Heart left ventricle (tissue), 13 donors: ENCODE measurements at regions not wholly inside any gene's neighbourhood (a gene's known extent, or its start where the extent isn't known, plus 50 kb on each side); places are given as distances from the start of the nearest gene placed in this dataset.

Source experiments
- CTCF ChIP-seq, 12 donors: fragments of 200-600 bp; sonication (generic) in 4 of 12; IDR thresholded peaks; one replicate each; pipeline versions ENCODE4 v1.5.0 to v1.8.0; 2018 to 2022; ENCODE audit warnings: antibody characterized with exemption in 12 of 12, mild to moderate bottlenecking in 5 of 12
- POLR2A ChIP-seq, 2 donors: fragments of 450-650 bp; IDR thresholded peaks; one replicate each; pipeline ENCODE4 v1.6.1; 2017; ENCODE audit warnings: antibody characterized with exemption in 2 of 2, mild to moderate bottlenecking in 2 of 2, moderate library complexity in 2 of 2
- donor health status: ischemic (EF 13 %, LVEDD 7.1; RV severe dilation, severe dysfunction).
- donor health status: DM: no; HTN: yes; CAD: no.
- donor health status: DM: no; HTN: no; CAD: no.
- donor health status: ischemic (EF 25% LVEDD 6.9; RV normal size, moderate dysfunction).
- donor health status: ischemic (EF 25% LVEDD 5.7; RV mildly dilated, moderate dysfunction).
- donor health status: ischemic (EF 35%, LVEDD 5.7; RV mildly dilated, moderate dysfunction).
- donor health status: nonischemic (EF 11% LVEDD 7.7; RV severe dilation, severe dysfunction).
- donor health status: DM: yes; HTN: yes; CAD: no.
- donor health status: PGD.
- donor health status: ischemic (EF 29% LVEDD 5.4; RV normal size, mild dysfunction).
- donor health status: nonischemic (EF 23%, LVEDD 6.1; RV moderate dilation, normal function).

GRCh38 chrX:67114635-67115034 is 429.2 kb upstream of the AR start:
- TF ChIP-seq POLR2A (IDR thresholded peaks at IDR 0.05) (no peak), CTCF (IDR thresholded peaks at IDR 0.05) (no peak)
